Medulla oblongata (tissue), 1 donor: ENCODE measurements at regions not wholly inside any gene's neighbourhood (a gene's known extent, or its start where the extent isn't known, plus 50 kb on each side); places are given as distances from the start of the nearest gene placed in this dataset.
"Not testable (repeated sequence)": the region's sequence is repeated elsewhere in the genome, so short reads cannot be mapped to it uniquely, and the experiment has no call there.

Experiments used
- DNase-seq: peaks from one replicate; pipeline ENCODE4 v3.0.0-alpha.2; 2015; ENCODE audit errors: extremely low spot score

- no peak for DNase-seq
Observed at GRCh38 chr4:189162073-189162789, 778.4 kb upstream of the FRG1 start.

GRCh38 chr4:189162888-189163287 is 777.8 kb upstream of the FRG1 start:
- no peak for DNase-seq

- DNase-seq: no peak
Observed at GRCh38 chr4:189176002-189176401, 764.7 kb upstream of the FRG1 start.

- no peak for DNase-seq
Observed at GRCh38 chr4:189177130-189177529, 763.5 kb upstream of the FRG1 start.

GRCh38 chr4:189178125-189178746 is 762.4 kb upstream of the FRG1 start:
- DNase-seq: no peak

GRCh38 chr4:189185810-189186432 is 754.8 kb upstream of the FRG1 start:
- DNase-seq: no peak

GRCh38 chr4:189187531-189188052 is 753.1 kb upstream of the FRG1 start:
- DNase-seq: no peak

- DNase-seq: no peak
Observed at GRCh38 chr4:189198624-189199023, 742.0 kb upstream of the FRG1 start.

- no peak for DNase-seq
Observed at GRCh38 chr4:189200353-189200752, 740.3 kb upstream of the FRG1 start.

- DNase-seq: peak; percentile 68
Observed at GRCh38 chr4:189202182-189202868, 738.3 kb upstream of the FRG1 start.

GRCh38 chr4:189202869-189203271 is 737.8 kb upstream of the FRG1 start:
- DNase-seq: no peak

GRCh38 chr4:189204616-189205015 is 736.1 kb upstream of the FRG1 start:
- DNase-seq: no peak

- DNase-seq: no peak
Observed at GRCh38 chr4:189206953-189207352, 733.7 kb upstream of the FRG1 start.

GRCh38 chr4:189207872-189208271 is 732.8 kb upstream of the FRG1 start:
- DNase-seq: no peak

GRCh38 chr4:189215574-189215973 is 725.1 kb upstream of the FRG1 start:
- DNase-seq: no peak

- DNase-seq: no peak
Observed at GRCh38 chr4:189221691-189222090, 719.0 kb upstream of the FRG1 start.

- no peak for DNase-seq
Observed at GRCh38 chr4:189228726-189229125, 711.9 kb upstream of the FRG1 start.

- no peak for DNase-seq
Observed at GRCh38 chr4:189232274-189232673, 708.4 kb upstream of the FRG1 start.

GRCh38 chr4:189233754-189234153 is 706.9 kb upstream of the FRG1 start:
- not testable (repeated sequence) for DNase-seq

GRCh38 chr4:189234948-189235347 is 705.7 kb upstream of the FRG1 start:
- not testable (repeated sequence) for DNase-seq

GRCh38 chr4:189235599-189235998 is 705.1 kb upstream of the FRG1 start:
- no peak for DNase-seq

- DNase-seq: not testable (repeated sequence)
Observed at GRCh38 chr4:189236321-189236720, 704.4 kb upstream of the FRG1 start.
